ENCODE measurements at regions not wholly inside any gene's neighbourhood (a gene's known extent, or its start where the extent isn't known, plus 50 kb on each side); places are given as distances from the start of the nearest gene placed in this dataset.
"Not testable (repeated sequence)": the region's sequence is repeated elsewhere in the genome, so short reads cannot be mapped to it uniquely, and the experiment has no call there.

DNA sequence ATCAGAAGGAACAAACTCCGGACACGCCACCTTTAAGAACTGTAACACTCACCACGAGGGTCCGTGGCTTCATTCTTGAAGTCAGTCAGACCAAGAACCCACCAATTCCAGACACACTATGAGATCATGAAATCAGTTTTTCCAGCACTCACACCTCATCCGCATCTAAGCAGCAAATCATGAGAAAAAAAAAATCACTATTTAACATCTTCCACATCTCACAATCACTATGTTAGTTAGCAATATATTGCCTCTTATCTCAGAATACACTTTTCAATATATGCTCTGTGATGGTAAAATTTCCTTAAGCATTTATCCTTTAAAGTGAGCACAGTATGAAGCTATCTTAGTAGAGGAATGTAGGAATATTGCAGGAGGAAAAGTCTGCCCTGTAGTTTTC, 328.7 kb downstream of the FAM181B start:
- no peak for DNase-seq (ENCODE audit: extremely low spot score)
- POLR2A ChIA-PET = no interaction called here
- TF ChIP-seq TARDBP (IDR thresholded peaks at IDR 0.05) (no peak), SUZ12 (IDR thresholded peaks at IDR 0.05) (no peak), SP1 (IDR thresholded peaks at IDR 0.05) (no peak), FOXA1 (IDR thresholded peaks at IDR 0.05) (no peak), L3MBTL2 (conservative IDR thresholded peaks at IDR 0.05) (no peak)
- CTCF ChIA-PET = no interaction called here

DNA sequence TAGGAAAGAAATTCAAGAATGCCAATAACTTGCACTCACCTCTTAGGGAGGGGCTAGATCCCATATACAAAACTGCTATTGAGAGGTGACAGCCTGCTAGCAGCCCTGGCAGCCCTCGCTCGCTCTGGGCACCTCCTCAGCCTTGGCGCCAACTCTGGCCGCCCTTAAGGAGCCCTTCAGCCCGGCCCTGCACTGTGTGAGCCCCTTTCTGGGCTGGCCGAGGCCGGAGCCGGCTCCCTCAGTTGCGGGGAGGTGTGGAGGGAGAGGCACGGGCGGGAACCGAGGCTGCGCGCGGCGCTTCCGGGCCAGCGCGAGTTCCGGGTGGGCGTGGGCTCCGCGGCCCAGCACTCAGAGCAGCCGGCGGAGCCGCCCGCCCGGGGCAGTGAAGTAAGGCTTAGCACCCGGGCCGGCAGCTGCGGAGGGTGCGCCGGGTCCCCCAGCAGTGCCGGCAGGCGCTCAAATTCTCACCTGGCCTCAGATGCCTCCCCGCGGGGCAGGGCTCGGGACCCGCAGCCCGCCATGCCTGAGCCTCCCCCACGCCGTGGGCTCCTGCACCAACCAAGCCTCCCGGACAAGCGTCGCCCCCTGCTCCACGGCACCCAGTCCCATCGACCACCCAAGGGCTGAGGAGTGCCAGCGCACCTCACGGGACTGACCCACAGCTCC, 329.9 kb downstream of the FAM181B start:
- no peak for DNase-seq (ENCODE audit: extremely low spot score)
- no peak for TF ChIP-seq ARNT (IDR thresholded peaks at IDR 0.05)
- no peak for TF ChIP-seq FOXM1 (IDR thresholded peaks at IDR 0.05; ENCODE audit: borderline replicate concordance)
- no peak for TF ChIP-seq FOXK2 (IDR thresholded peaks at IDR 0.05)
- no peak for TF ChIP-seq ZNF384 (IDR thresholded peaks at IDR 0.05)
- TF ChIP-seq TARDBP (IDR thresholded peaks at IDR 0.05) = no peak
- TF ChIP-seq L3MBTL2 (conservative IDR thresholded peaks at IDR 0.05) = no peak
- TF ChIP-seq HDGF (IDR thresholded peaks at IDR 0.05; ENCODE audit: borderline replicate concordance) = no peak
- no peak for TF ChIP-seq SP1 (IDR thresholded peaks at IDR 0.05)
- no peak for TF ChIP-seq BHLHE40 (IDR thresholded peaks at IDR 0.05; ENCODE audit: borderline replicate concordance)
- no peak for TF ChIP-seq NFRKB (IDR thresholded peaks at IDR 0.05)
- TF ChIP-seq FOXA1 (IDR thresholded peaks at IDR 0.05) = no peak
- TF ChIP-seq LEF1 (IDR thresholded peaks at IDR 0.05; ENCODE audit: borderline replicate concordance) = no peak
- TF ChIP-seq CTBP1 (IDR thresholded peaks at IDR 0.05; ENCODE audit: borderline replicate concordance) = no peak
- no peak for TF ChIP-seq ELF4 (IDR thresholded peaks at IDR 0.05)
- TF ChIP-seq, protein P1, sequence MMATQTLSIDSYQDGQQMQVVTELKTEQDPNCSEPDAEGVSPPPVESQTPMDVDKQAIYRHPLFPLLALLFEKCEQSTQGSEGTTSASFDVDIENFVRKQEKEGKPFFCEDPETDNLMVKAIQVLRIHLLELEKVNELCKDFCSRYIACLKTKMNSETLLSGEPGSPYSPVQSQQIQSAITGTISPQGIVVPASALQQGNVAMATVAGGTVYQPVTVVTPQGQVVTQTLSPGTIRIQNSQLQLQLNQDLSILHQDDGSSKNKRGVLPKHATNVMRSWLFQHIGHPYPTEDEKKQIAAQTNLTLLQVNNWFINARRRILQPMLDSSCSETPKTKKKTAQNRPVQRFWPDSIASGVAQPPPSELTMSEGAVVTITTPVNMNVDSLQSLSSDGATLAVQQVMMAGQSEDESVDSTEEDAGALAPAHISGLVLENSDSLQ (IDR thresholded peaks at IDR 0.05) = no peak
- no peak for TF ChIP-seq SUZ12 (IDR thresholded peaks at IDR 0.05)
- POLR2A ChIA-PET = no interaction called here
- CTCF ChIA-PET = interaction anchor here (0.6 kb wide), 1 partner anchor 1742 kb away, joined by 4 read pairs; no protein-coding TSS in a partner anchor

DNA sequence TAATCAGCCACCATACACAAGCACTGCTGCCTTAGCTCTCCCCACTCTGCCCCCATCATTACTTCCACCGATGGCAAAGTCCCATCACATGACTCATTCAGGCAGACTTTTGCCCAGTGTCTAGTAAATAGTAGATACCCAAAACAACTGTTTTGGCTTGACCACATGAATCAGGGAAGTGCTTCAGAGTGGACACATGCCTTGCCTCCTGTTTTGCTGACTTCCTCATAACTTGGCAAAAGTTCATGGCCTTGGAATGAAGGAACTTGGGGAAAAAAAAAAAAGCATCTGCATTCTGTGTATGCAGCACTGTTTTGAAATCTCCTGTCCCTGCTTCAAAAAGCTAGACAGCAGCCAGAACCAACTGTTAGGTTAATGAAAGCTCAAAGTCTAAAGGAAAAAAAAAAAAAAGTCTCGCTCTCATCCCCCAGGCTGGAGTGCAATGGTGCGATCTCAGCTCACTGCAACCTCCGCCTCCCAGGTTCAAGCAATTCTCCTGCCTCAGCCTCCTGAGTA, 335.3 kb downstream of the FAM181B start:
- CTCF ChIA-PET = interaction anchor here (0.6 kb wide), 1 partner anchor 26 kb away, joined by 3 read pairs; no protein-coding TSS in a partner anchor
- TF ChIP-seq SUZ12 (IDR thresholded peaks at IDR 0.05) = no peak
- TF ChIP-seq CTBP1 (IDR thresholded peaks at IDR 0.05; ENCODE audit: borderline replicate concordance) = no peak
- no peak for TF ChIP-seq TARDBP (IDR thresholded peaks at IDR 0.05)
- no peak for TF ChIP-seq ZNF384 (IDR thresholded peaks at IDR 0.05)
- TF ChIP-seq LEF1 (IDR thresholded peaks at IDR 0.05; ENCODE audit: borderline replicate concordance) = no peak
- TF ChIP-seq, protein P1 (IDR thresholded peaks at IDR 0.05) = no peak
- no peak for TF ChIP-seq BHLHE40 (IDR thresholded peaks at IDR 0.05; ENCODE audit: borderline replicate concordance)
- no peak for TF ChIP-seq ARNT (IDR thresholded peaks at IDR 0.05)
- TF ChIP-seq L3MBTL2 (conservative IDR thresholded peaks at IDR 0.05) = no peak
- POLR2A ChIA-PET = no interaction called here
- no peak for DNase-seq (ENCODE audit: extremely low spot score)

DNA sequence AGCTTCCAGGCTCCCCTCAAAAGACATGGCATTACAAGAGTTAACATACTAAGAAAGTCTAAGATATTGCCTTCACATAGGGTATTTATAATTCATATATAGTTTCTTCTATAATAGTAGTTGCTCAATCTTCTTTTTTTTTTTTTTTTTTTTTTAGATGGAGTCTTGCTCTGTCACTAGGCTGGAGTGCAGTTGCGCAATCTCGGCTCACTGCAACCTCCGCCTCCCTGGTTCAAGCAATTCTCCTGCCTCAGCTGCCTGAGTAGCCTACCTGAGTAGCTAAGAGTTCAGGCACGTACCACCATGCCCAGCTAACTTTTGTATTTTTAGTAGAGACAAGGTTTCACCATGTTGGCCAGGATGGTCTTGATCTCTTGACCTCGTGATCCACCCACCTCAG, 337.0 kb downstream of the FAM181B start:
- CTCF ChIA-PET; DNase-seq (ENCODE audit: extremely low spot score); POLR2A ChIA-PET: not testable (repeated sequence)

DNA sequence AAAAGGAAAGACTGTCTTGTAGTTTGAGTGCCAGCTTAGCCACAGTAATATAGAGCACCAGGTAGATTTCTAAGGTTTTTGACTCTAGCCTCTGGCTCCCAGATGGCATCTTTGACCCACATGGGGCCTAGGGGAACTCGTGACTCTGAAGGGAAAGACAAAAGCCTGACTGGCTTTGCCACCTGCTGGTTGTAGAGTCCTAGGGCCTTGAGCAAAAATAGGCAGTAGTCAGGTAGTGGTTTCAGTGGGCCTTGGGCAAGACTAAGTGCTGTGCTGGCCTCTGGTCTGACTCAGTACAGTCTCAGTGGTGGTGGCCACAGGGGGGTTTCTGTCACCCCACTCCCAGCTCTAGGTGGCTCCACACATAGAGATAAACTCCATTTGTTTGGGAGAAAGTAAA, 349.4 kb downstream of the FAM181B start:
- ChIA-PET CTCF (no interaction called here), POLR2A (no interaction called here)
- TF ChIP-seq HDGF (IDR thresholded peaks at IDR 0.05; ENCODE audit: borderline replicate concordance) (no peak), LEF1 (IDR thresholded peaks at IDR 0.05; ENCODE audit: borderline replicate concordance) (no peak), FOXK2 (IDR thresholded peaks at IDR 0.05) (no peak), NFRKB (IDR thresholded peaks at IDR 0.05) (no peak), TARDBP (IDR thresholded peaks at IDR 0.05) (no peak), FOXM1 (IDR thresholded peaks at IDR 0.05; ENCODE audit: borderline replicate concordance) (no peak), SUZ12 (IDR thresholded peaks at IDR 0.05) (no peak), ARNT (IDR thresholded peaks at IDR 0.05) (no peak), BHLHE40 (IDR thresholded peaks at IDR 0.05; ENCODE audit: borderline replicate concordance) (no peak), FOXA1 (IDR thresholded peaks at IDR 0.05) (no peak), ELF4 (IDR thresholded peaks at IDR 0.05) (no peak), L3MBTL2 (conservative IDR thresholded peaks at IDR 0.05) (no peak), CTBP1 (IDR thresholded peaks at IDR 0.05; ENCODE audit: borderline replicate concordance) (no peak), ZNF384 (IDR thresholded peaks at IDR 0.05) (no peak), SP1 (IDR thresholded peaks at IDR 0.05) (no peak)
- TF ChIP-seq, protein P1 (IDR thresholded peaks at IDR 0.05) = no peak
- DNase-seq (ENCODE audit: extremely low spot score) = no peak

DNA sequence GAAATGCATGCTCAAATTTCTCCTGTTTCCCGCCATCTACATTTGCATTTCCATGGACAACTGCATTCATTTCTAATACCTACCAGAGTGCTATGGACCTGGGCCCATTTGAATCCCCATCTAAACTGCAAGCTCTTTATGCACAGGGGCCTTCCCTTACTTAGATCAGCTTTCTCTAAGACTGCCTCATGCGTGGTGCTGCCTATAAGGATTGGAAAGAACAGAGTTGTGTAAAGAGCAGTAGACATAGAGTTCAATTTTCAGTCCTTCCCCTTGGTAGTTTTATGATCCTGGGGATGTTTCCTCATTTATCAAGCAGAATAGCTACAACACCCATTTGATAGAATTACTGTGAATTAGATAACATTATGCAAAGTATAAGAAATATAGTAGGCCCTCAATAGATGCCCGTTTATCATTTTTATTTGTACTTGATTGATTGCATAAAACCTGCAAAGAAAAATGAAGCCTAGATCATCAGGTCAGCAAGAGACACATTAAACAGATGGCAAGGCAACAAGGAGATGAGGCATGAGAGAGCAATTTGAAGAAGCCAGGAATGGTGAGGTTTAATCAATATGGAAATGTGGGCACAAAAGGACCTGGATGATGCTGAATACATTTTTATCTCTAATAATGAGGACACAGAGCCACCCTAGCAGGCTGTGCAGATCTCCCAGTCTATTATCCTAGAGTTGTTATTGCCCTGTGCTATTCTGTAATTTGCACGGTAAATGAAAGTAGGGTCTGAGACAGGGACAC, 359.7 kb downstream of the FAM181B start:
- CTCF ChIA-PET = no interaction called here
- POLR2A ChIA-PET = no interaction called here
- DNase-seq (ENCODE audit: extremely low spot score) = no peak
- TF ChIP-seq BHLHE40 (IDR thresholded peaks at IDR 0.05; ENCODE audit: borderline replicate concordance) (no peak), FOXM1 (IDR thresholded peaks at IDR 0.05; ENCODE audit: borderline replicate concordance) (no peak), L3MBTL2 (conservative IDR thresholded peaks at IDR 0.05) (no peak), HDGF (IDR thresholded peaks at IDR 0.05; ENCODE audit: borderline replicate concordance) (no peak), LEF1 (IDR thresholded peaks at IDR 0.05; ENCODE audit: borderline replicate concordance) (no peak)
